ENCODE measurements at regions not wholly inside any gene's neighbourhood (a gene's known extent, or its start where the extent isn't known, plus 50 kb on each side); places are given as distances from the start of the nearest gene placed in this dataset.

GRCh38 chr1:232193451-232193783, 436.5 kb downstream of the SIPA1L2 start:
- no peaks in the 10 kb centered on the region; a peak in 2 of 4 replicates for H3K4me1 ChIP-seq (ENCODE audit: control insufficient read depth in 1 of 2, insufficient read depth in 2 of 2, low read depth in 1 of 2, low read length in 1 of 2)
- POLR2A ChIA-PET, result no interaction called here
- H3K9me2 ChIP-seq, result no peaks in the 10 kb centered on the region
- CTCF ChIA-PET, result interaction anchor here (0.6 kb wide), 1 partner anchor 71 kb away, joined by 3 read pairs; no protein-coding TSS in a partner anchor
- H3K9me3 ChIP-seq, result no peaks in the 10 kb centered on the region
- DNase-seq, result no peak
- H3K27ac ChIP-seq (ENCODE audit: low read depth in 2 of 2, low read length in 1 of 2), result no peak overlapping the region
- TF ChIP-seq SIN3A (IDR thresholded peaks at IDR 0.05; ENCODE audit: borderline replicate concordance, low read depth, low read length) (no peak), PBX3 (IDR thresholded peaks at IDR 0.05) (no peak), GABPA (IDR thresholded peaks at IDR 0.05; ENCODE audit: low read depth) (no peak), RFX5 (IDR thresholded peaks at IDR 0.05; ENCODE audit: low read length) (no peak), FOXJ3 (CRISPR knock-in tag; IDR thresholded peaks at IDR 0.05) (no peak), EZH2phosphoT487 (IDR thresholded peaks at IDR 0.05; ENCODE audit: borderline replicate concordance, low read depth) (no peak), POLR2AphosphoS5 (IDR thresholded peaks at IDR 0.05; ENCODE audit: low read depth, low read length) (no peak), EP300 (IDR thresholded peaks at IDR 0.05; ENCODE audit: borderline replicate concordance in 1 of 2, low read depth in 1 of 2, low read length in 1 of 2) (no peak), RAD21 (IDR thresholded peaks at IDR 0.05; ENCODE audit: low read length) (no peak), RCOR1 (IDR thresholded peaks at IDR 0.05; ENCODE audit: low read length) (no peak), JUND (IDR thresholded peaks at IDR 0.05) (no peak), MXI1 (IDR thresholded peaks at IDR 0.05; ENCODE audit: low read depth, low read length) (no peak), CTCF (IDR thresholded peaks at IDR 0.05) (no peak), NFIC (IDR thresholded peaks at IDR 0.05; ENCODE audit: borderline replicate concordance) (no peak)
- TF ChIP-seq, protein P1, sequence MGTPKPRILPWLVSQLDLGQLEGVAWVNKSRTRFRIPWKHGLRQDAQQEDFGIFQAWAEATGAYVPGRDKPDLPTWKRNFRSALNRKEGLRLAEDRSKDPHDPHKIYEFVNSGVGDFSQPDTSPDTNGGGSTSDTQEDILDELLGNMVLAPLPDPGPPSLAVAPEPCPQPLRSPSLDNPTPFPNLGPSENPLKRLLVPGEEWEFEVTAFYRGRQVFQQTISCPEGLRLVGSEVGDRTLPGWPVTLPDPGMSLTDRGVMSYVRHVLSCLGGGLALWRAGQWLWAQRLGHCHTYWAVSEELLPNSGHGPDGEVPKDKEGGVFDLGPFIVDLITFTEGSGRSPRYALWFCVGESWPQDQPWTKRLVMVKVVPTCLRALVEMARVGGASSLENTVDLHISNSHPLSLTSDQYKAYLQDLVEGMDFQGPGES (IDR thresholded peaks at IDR 0.05; ENCODE audit: low read depth, low read length), result no peak
- TF ChIP-seq, protein P2, sequence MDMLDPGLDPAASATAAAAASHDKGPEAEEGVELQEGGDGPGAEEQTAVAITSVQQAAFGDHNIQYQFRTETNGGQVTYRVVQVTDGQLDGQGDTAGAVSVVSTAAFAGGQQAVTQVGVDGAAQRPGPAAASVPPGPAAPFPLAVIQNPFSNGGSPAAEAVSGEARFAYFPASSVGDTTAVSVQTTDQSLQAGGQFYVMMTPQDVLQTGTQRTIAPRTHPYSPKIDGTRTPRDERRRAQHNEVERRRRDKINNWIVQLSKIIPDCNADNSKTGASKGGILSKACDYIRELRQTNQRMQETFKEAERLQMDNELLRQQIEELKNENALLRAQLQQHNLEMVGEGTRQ (IDR thresholded peaks at IDR 0.05; ENCODE audit: borderline replicate concordance, low read depth, low read length), result no peak
- TF ChIP-seq, protein P3, sequence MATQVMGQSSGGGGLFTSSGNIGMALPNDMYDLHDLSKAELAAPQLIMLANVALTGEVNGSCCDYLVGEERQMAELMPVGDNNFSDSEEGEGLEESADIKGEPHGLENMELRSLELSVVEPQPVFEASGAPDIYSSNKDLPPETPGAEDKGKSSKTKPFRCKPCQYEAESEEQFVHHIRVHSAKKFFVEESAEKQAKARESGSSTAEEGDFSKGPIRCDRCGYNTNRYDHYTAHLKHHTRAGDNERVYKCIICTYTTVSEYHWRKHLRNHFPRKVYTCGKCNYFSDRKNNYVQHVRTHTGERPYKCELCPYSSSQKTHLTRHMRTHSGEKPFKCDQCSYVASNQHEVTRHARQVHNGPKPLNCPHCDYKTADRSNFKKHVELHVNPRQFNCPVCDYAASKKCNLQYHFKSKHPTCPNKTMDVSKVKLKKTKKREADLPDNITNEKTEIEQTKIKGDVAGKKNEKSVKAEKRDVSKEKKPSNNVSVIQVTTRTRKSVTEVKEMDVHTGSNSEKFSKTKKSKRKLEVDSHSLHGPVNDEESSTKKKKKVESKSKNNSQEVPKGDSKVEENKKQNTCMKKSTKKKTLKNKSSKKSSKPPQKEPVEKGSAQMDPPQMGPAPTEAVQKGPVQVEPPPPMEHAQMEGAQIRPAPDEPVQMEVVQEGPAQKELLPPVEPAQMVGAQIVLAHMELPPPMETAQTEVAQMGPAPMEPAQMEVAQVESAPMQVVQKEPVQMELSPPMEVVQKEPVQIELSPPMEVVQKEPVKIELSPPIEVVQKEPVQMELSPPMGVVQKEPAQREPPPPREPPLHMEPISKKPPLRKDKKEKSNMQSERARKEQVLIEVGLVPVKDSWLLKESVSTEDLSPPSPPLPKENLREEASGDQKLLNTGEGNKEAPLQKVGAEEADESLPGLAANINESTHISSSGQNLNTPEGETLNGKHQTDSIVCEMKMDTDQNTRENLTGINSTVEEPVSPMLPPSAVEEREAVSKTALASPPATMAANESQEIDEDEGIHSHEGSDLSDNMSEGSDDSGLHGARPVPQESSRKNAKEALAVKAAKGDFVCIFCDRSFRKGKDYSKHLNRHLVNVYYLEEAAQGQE (IDR thresholded peaks at IDR 0.05; ENCODE audit: low read depth, low read length), result no peak
- no peaks in the 10 kb centered on the region for H3K27me3 ChIP-seq (ENCODE audit: insufficient read depth)
- no peak overlapping the region for H2AFZ ChIP-seq (ENCODE audit: low read depth)
- no peak overlapping the region for H3K9ac ChIP-seq
- no peaks in the 10 kb centered on the region for H3K79me2 ChIP-seq (ENCODE audit: insufficient read depth)
- no peaks in the 10 kb centered on the region for H4K20me1 ChIP-seq (ENCODE audit: insufficient read depth)
- no peaks in the 10 kb centered on the region for H3K36me3 ChIP-seq (replicated peaks in 1 of 2; ENCODE audit: control insufficient read depth in 1 of 2, insufficient read depth in 2 of 2, low read length in 1 of 2)
- H3F3A ChIP-seq (replicated peaks; ENCODE audit: insufficient read depth), result no peaks in the 10 kb centered on the region
- no peak overlapping the region for H3K4me3 ChIP-seq (ENCODE audit: low read depth in 2 of 2, low read length in 1 of 2)
- no peak overlapping the region for H3K4me2 ChIP-seq

Data from SK-N-SH (cell line).